Endometrial microvascular endothelial cells (primary cell): ENCODE measurements at regions not wholly inside any gene's neighbourhood (a gene's known extent, or its start where the extent isn't known, plus 50 kb on each side); places are given as distances from the start of the nearest gene placed in this dataset.
"Not testable (repeated sequence)": the region's sequence is repeated elsewhere in the genome, so short reads cannot be mapped to it uniquely, and the experiment has no call there.

Experiments used
- in situ Hi-C: cut with HindIII; loops from 2 replicates; pipeline ENCODE4 v1.10.0; 2017; ENCODE audit warnings: low sequenced_read_pairs, low pct_unique_long_range_greater_than_20kb; ENCODE audit errors: inconsistent ontology term

GRCh38 chr2:122523981-122524380 is 768.5 kb downstream of the TSN start:
- in situ Hi-C loops, result no loop called here

- in situ Hi-C loops, result no loop called here
These were observed 769.9 kb downstream of the TSN start for GRCh38 chr2:122525336-122525735.

GRCh38 chr2:122528061-122528460 is 772.6 kb downstream of the TSN start:
- in situ Hi-C loops, result no loop called here

DNA sequence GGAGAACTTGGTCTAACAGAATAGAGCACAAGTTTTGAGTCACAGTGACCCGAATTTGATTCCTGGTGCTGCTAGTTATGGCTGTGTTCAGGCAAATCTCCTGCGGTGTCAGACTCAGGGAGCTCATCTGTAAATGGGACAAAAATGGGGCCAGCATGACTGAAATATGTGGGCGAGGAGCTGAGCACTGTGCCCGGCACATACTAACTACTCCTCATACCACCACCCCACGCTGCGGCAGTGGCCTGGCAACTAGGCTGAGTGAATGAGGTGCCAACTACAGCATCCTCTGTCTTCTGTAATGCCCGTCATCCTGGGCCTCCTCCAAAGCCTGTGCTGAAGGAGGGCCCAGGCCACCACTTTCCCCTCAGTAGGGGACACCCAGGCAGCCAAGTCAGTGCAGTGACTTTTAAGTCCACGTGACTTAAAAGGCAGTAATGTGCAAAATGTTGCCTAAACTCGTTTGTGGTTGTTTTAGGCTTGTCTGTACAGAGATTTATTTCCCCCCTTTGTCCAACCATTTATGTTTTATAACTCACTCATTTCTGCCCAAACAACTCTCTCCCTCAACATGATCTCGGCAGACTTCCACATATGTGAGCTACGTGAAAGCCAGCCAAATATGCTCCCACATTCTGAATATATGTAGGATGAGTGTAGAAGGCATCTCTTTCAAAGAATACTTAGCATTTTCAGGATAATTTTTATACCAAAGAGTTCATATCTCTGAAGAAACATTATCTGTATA is 773.7 kb downstream of the TSN start:
- in situ Hi-C loops, result no loop called here

DNA sequence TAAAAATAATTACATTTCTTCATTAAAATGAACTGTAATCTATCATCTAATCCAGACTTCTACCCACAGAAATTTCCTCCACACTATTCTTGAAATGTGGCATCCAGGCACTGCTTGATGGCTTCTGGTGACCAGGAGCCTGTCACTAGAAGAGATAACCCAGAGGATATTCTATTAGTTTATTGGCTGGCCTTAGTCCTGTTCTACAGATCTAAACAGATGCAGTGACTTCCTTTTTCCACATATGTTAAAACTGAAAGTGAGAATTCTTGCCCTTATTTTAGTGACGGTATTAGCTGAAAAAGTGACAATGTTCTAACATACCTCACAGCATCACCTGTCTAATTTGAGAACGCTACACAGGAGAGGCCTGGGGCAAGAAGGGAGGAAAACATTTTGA is 775.4 kb downstream of the TSN start:
- in situ Hi-C loops, result no loop called here

DNA sequence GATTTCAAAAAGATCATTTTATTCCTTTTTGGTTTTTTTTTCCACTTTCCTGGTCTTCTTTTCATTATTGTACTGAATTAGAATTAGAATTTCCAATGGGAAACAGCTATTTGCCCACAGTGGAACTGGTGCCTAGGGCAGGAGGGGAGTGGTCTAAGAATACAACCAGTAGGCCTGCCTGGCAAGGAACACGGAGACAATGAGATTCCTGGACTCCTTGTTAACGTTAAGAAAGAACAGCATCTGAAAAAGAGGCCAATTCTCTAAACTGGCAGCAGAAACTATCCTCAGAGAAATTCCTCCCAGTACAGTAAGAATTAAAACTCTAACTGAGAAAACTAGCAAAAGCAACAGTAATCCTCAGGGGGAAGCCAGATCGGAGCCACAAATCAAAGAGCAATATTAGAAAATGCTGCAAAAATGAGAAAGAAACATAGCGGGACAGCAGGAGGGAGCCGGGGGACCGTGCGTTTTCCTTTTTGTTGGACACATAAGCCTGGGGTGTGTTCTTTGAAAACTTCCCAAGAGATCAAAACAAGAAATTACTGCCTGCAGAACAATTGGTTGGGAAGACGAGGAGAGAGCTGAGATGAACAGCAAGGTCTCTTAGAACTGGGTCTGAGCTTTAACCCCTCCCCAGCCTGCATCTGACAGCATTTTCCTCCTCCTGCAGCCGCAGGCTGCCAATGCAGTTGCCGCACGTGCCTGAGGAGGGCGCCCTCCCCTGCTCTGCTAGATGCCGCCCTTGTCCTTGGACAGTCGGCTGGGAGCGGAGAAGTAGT is 776.0 kb downstream of the TSN start:
- in situ Hi-C loops, result no loop called here

GRCh38 chr2:122532072-122532344 is 776.6 kb downstream of the TSN start:
- in situ Hi-C loops, result no loop called here

DNA sequence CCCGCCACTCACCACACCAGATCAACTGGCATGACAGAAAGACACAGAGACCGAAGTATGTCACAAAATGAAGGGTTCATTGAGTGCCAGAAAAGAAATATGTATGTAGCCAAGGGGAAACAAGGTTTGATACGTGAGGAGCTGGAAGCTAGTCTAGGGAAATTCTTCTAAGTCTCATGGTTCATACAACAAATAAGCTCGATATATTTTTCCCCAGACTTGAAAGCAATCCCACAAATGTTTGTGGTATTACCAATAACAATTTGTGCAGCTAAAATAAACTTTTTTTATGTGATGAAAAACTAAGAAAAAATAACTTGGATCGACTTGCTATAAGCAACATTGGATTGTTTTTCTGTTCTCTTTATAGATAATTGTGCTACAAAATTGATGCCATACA is 777.0 kb downstream of the TSN start:
- in situ Hi-C loops, result no loop called here

GRCh38 chr2:122535960-122536505 is 780.6 kb downstream of the TSN start:
- in situ Hi-C loops, result no loop called here

DNA sequence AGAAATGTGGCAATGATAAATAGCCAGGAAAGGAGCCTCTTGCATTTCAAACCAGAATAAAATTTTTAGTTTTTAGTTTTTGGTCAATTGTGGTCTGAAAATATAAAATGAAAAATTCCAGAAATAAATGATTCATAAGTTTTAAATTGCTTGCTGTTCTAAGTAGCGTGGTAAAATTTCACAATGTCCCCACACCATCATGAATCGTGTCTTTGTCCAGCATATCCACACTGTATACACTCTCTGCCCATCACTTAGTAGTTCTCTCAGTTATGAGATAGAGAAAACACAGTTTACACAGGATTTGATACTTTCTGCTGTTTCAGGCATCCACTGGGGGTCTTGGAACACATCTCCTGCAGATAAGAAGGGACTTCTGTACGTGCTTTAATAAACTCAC is 783.9 kb downstream of the TSN start:
- in situ Hi-C loops, result no loop called here

DNA sequence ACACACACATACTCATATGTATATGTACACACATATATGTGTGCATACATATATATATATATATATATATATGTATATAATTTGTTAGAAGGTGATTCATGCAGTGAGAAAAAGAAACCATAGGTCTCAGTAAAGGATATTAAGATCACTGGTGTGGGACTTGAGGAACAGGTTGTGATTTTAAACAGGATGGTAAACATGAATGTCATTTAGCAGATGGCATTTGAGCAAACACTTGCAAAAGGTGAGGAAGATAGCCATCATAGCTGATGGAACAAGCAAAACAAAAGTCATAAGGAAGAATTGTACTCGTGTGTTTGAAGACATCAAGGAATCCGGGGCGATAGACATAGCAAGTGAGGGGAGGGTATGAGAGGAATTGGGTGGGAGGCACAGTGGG is 784.5 kb downstream of the TSN start:
- in situ Hi-C loops, result no loop called here

GRCh38 chr2:122542236-122542635 is 786.8 kb downstream of the TSN start:
- in situ Hi-C loops, result no loop called here

DNA sequence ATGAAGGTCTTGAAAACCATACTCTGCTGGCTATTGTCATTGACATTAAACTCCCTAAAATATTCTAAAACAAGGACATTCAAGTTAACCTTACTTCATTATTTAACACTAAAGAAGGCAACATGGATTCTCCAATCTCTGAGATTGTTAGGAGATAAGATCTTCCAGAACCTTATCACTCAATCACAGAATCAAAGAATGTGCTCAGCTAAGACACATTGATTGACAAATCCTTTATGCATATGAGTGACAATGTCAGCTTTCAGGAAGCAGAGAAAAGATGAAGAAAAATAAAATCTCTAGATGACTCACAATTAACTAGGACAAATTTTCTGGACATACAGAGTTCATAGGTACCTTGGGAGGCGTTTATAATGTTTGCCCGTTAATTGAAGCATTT is 787.2 kb downstream of the TSN start:
- in situ Hi-C loops, result no loop called here

DNA sequence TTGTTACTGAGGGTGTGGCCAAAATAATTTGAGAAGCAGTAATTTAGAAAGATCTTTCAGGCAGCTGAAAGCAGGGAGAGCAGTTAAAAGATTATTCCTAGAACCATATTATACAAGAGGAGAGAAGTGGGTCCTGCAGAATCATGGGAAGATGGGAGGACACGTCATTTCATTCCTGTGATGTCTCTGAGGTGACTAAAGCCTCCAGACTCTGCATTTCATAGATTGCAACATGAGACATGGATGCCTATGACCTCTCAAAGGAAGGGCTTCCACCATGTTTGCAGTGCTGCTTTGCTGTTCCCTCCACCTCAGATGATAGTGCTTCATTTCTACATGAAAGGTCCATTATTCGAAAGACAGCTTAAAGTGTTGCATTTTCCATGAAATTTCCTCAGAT is 788.4 kb downstream of the TSN start:
- in situ Hi-C loops, result no loop called here

DNA sequence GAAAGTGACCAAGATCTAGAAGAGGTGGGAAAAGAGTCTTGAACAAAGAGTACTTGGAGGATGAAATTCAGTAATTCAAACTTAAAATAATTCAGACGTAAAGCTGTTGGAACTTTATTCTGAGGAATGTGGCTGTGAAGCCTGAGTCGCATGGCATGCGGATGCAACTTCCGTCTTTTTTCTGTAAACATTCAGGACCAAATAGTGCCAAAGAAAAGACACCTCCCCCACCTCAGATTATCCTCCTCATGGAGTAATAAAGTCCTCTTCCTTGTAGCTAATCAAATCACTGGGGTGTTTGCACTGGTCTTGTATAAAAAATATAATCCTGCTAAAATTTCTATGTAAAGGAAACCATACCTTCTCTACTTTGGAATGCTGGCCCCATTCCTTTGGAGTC is 790.4 kb downstream of the TSN start:
- in situ Hi-C loops, result no loop called here

DNA sequence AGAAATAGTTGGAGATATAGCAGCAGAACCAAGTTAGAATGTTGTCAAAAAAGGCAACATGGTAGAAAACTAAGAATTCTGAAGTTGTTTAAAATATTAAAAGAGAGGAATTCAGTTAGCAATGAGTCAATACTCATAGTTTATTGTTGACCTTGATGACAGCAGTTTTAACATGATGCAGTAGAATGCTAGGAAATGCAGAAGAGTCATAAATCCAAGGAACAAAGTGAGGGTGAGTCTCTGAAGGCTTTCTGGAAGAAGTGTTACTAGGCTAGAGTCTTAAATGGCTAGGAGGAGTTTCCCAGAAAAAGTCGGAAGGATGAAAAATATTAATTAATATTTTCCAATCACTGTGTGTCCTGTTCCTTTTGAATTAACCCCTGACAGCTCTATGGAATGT is 807.3 kb downstream of the TSN start:
- in situ Hi-C loops, result no loop called here

DNA sequence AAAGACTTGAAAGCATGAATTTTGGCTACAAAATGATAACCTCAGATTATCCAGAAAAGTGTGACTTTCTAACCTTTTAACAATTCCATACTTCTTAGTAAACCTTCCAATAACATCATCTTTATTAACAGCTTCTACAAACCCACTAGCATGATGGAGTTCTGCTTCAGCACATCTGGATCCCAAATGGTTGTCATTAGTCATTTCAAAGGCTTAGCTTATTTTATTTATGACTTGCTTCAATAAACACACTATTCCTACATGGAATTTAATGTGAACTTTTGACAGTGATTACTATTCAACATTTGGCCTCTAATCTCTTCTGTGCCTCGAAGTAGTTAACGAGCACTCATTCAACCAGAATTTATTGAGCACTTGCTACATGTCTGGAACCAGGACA is 808.3 kb downstream of the TSN start:
- in situ Hi-C loops, result no loop called here

DNA sequence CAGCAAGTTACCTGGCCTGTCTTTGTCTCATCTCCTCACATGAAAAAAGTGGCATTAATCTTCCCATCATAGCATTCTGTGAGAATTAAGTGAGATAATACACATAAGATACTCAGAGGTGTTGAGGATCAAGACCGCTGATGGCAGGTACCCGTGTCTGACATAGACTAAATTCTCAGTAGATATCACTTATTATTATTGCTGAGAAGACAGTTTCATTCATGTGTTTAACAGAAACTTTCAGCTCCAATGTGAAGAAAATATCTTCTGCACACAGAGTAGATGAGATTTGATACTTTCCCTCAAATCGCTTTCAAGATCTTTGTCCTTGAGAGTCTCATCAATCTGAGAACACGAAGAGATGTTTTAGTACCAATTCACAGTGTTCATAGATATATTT is 809.4 kb downstream of the TSN start:
- in situ Hi-C loops, result no loop called here

DNA sequence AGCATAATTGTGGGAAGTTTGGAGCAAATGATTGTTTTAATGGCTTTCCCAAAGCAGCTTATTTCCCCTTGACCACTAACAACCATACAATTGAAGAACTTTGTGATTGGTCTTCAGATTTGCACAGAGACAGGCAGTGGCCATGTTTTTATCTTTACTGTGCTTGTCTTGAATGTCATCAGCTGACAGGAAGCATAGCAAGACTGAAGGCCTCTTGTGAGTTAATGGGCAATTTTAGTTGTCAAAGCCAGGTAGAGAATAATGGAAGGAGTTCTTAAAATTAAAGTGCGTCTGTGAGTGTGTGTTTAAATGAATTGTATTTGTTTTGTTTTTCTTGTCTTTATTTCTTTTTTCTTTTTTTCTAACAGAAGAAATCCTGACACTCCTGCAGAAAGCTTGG is 809.9 kb downstream of the TSN start:
- in situ Hi-C loops, result no loop called here

- in situ Hi-C loops, result no loop called here
These were observed 815.2 kb downstream of the TSN start for GRCh38 chr2:122570641-122571040.

- in situ Hi-C loops, result not testable (repeated sequence)
These were observed 816.0 kb downstream of the TSN start for GRCh38 chr2:122571471-122571870.
